Heart left ventricle (tissue), 13 donors: ENCODE measurements at regions not wholly inside any gene's neighbourhood (a gene's known extent, or its start where the extent isn't known, plus 50 kb on each side); places are given as distances from the start of the nearest gene placed in this dataset.

Source experiments
- POLR2A ChIP-seq, 2 donors: fragments of 450-650 bp; IDR thresholded peaks; one replicate each; pipeline ENCODE4 v1.6.1; 2017; ENCODE audit warnings: antibody characterized with exemption in 2 of 2, mild to moderate bottlenecking in 2 of 2, moderate library complexity in 2 of 2
- TF ChIP-seq, protein P1 (sequence below), 12 donors: fragments of 200-600 bp; sonication (generic) in 4 of 12; IDR thresholded peaks; one replicate each; pipeline versions ENCODE4 v1.5.0 to v1.8.0; 2018 to 2022; ENCODE audit warnings: antibody characterized with exemption in 12 of 12, mild to moderate bottlenecking in 5 of 12
- donor health status: ischemic (EF 13 %, LVEDD 7.1; RV severe dilation, severe dysfunction).
- donor health status: DM: no; HTN: yes; CAD: no.
- donor health status: DM: no; HTN: no; CAD: no.
- donor health status: ischemic (EF 25% LVEDD 6.9; RV normal size, moderate dysfunction).
- donor health status: ischemic (EF 25% LVEDD 5.7; RV mildly dilated, moderate dysfunction).
- donor health status: ischemic (EF 35%, LVEDD 5.7; RV mildly dilated, moderate dysfunction).
- donor health status: nonischemic (EF 11% LVEDD 7.7; RV severe dilation, severe dysfunction).
- donor health status: DM: yes; HTN: yes; CAD: no.
- donor health status: PGD.
- donor health status: ischemic (EF 29% LVEDD 5.4; RV normal size, mild dysfunction).
- donor health status: nonischemic (EF 23%, LVEDD 6.1; RV moderate dilation, normal function).

DNA sequence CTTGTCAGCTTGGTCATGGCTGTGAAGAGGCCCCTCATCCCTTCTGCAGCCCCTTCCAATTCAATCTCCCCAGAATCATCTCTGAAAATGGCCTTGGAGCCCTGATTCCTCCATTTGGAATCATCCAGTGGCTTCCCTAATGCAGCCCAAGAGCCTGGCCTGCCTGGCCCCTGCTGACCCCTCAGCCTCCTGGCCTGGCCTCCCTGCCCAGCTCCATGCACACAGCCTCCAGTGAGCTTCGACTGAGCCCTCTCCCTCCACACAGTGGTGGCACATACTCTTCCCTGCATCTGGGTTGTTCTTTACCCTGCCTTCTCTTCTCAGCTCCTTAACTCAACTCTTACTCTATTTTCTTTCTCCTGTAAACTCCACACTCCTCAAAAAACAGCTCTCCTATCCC, 120.9 kb downstream of the ANKRD60 start:
- TF ChIP-seq POLR2A (IDR thresholded peaks at IDR 0.05): no peak
- TF ChIP-seq, protein P1, sequence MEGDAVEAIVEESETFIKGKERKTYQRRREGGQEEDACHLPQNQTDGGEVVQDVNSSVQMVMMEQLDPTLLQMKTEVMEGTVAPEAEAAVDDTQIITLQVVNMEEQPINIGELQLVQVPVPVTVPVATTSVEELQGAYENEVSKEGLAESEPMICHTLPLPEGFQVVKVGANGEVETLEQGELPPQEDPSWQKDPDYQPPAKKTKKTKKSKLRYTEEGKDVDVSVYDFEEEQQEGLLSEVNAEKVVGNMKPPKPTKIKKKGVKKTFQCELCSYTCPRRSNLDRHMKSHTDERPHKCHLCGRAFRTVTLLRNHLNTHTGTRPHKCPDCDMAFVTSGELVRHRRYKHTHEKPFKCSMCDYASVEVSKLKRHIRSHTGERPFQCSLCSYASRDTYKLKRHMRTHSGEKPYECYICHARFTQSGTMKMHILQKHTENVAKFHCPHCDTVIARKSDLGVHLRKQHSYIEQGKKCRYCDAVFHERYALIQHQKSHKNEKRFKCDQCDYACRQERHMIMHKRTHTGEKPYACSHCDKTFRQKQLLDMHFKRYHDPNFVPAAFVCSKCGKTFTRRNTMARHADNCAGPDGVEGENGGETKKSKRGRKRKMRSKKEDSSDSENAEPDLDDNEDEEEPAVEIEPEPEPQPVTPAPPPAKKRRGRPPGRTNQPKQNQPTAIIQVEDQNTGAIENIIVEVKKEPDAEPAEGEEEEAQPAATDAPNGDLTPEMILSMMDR (IDR thresholded peaks at IDR 0.05): no peak
